Progenitor cell of endocrine pancreas (in vitro differentiated cells): ENCODE measurements at regions not wholly inside any gene's neighbourhood (a gene's known extent, or its start where the extent isn't known, plus 50 kb on each side); places are given as distances from the start of the nearest gene placed in this dataset.

Source experiments
- DNase-seq: peaks from one replicate; pipeline ENCODE4 v3.0.0; 2021; ENCODE audit warnings: low spot score; ENCODE audit not compliant: unreplicated experiment
- H3K27ac Mint-ChIP-seq: 2 replicates; pipeline ENCODE4 v1.8.0; 2021; ENCODE audit warnings: mild to moderate bottlenecking, moderate library complexity, mixed read lengths
- H3K27me3 Mint-ChIP-seq: 2 replicates; pipeline ENCODE4 v1.8.0; 2021; ENCODE audit warnings: mixed read lengths
- H3K36me3 Mint-ChIP-seq: 2 replicates; pipeline ENCODE4 v1.8.0; 2022; ENCODE audit warnings: mixed read lengths; ENCODE audit not compliant: insufficient read depth
- H3K4me1 Mint-ChIP-seq: 2 replicates; pipeline ENCODE4 v1.8.0; 2021; ENCODE audit warnings: low read depth, mixed read lengths
- H3K4me3 Mint-ChIP-seq: 2 replicates; pipeline ENCODE4 v1.8.0; 2021; ENCODE audit warnings: low read depth, mild to moderate bottlenecking, moderate library complexity, mixed read lengths
- H3K9me3 Mint-ChIP-seq: 2 replicates; pipeline ENCODE4 v1.8.0; 2021; ENCODE audit warnings: low read depth, mixed read lengths
- TF ChIP-seq, protein P1 (sequence below): fragments of 200-600 bp; sonication (generic); IDR thresholded peaks from one replicate; pipeline ENCODE4 v1.5.0; 2021; ENCODE audit warnings: antibody characterized with exemption, mild to moderate bottlenecking; ENCODE audit not compliant: unreplicated experiment

DNA sequence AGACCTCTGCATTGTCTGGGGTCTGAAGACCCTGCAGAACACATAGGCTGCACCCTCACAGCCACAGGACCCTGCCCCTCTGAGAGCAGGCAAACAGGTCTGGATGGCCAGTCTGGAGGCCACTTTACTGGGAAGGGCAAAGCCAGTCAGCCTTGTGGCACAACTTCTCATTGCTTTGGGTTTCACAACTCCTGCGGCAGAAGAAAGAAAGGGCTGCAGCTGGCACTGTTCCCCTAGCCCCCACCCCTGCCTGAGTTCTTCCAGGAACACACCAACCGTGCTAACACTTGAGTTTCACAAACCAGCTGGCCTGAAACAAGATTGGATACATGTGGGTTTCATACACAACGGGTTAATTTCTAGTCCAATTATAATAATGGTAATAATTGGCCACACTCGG lies 276.5 kb upstream of the MGAT5 start:
- Mint-ChIP-seq H3K27me3 (peaks cover 18% of the 10 kb centered on the region), H3K9me3 (no peaks in the 10 kb centered on the region), H3K36me3 (no peaks in the 10 kb centered on the region), H3K27ac (no peak overlapping the region), H3K4me1 (peaks cover 2% of the 10 kb centered on the region), H3K4me3 (no peak overlapping the region)
- no peak for DNase-seq
- TF ChIP-seq, protein P1, sequence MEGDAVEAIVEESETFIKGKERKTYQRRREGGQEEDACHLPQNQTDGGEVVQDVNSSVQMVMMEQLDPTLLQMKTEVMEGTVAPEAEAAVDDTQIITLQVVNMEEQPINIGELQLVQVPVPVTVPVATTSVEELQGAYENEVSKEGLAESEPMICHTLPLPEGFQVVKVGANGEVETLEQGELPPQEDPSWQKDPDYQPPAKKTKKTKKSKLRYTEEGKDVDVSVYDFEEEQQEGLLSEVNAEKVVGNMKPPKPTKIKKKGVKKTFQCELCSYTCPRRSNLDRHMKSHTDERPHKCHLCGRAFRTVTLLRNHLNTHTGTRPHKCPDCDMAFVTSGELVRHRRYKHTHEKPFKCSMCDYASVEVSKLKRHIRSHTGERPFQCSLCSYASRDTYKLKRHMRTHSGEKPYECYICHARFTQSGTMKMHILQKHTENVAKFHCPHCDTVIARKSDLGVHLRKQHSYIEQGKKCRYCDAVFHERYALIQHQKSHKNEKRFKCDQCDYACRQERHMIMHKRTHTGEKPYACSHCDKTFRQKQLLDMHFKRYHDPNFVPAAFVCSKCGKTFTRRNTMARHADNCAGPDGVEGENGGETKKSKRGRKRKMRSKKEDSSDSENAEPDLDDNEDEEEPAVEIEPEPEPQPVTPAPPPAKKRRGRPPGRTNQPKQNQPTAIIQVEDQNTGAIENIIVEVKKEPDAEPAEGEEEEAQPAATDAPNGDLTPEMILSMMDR = no peak

DNA sequence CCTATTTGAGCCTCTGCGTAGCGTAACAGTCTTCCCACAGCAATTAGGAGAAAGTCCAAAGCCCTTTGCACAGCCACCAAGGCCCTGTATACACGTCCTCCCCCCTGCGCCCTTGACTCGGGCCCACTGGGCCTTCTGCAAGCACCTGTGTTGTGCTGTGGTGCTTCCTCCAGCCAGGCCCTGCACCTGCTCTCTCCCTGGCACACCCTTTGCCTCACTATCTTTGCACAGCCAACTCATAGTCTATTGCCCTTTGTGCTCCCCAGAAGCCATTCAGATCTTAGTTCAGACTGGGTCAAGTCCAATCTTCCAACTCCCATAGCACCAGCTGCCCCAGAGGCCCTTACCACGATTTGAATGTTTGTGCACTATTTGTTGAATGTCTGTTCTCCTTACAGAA lies 271.6 kb upstream of the MGAT5 start:
- Mint-ChIP-seq H3K27ac (no peak overlapping the region), H3K36me3 (no peaks in the 10 kb centered on the region), H3K4me1 (peaks cover 3% of the 10 kb centered on the region), H3K4me3 (no peak overlapping the region), H3K27me3 (peaks cover under 1% of the 10 kb centered on the region), H3K9me3 (peaks cover 4% of the 10 kb centered on the region)
- TF ChIP-seq, protein P1 = no peak
- DNase-seq = no peak

DNA sequence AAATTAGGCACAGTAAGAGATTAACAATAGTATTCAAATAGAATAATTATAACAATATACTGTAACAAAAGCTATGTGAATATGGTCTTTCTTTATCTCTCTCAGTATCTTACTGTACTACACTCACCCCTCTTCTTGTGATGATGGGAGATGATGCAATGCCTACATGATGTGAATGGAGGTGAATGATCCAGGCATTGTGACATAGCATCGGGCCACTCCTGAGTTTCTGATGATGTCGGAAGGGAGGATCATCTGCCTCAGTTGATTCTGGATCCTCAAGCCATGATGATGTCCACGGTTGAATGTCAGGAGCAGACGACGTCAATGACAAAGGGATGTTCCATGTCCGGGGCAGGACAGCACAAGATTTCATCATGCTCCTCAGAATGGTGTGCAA lies 268.3 kb upstream of the MGAT5 start:
- Mint-ChIP-seq H3K27ac (no peak overlapping the region), H3K9me3 (peaks cover 4% of the 10 kb centered on the region)
- DNase-seq = no peak

GRCh38 chr2:133986081-133986837 lies 267.6 kb upstream of the MGAT5 start:
- TF ChIP-seq, protein P1 = no peak
- H3K36me3 Mint-ChIP-seq = no peaks in the 10 kb centered on the region
- H3K9me3 Mint-ChIP-seq = peaks cover 4% of the 10 kb centered on the region
- H3K4me3 Mint-ChIP-seq = no peak overlapping the region
- H3K4me1 Mint-ChIP-seq = peaks cover 3% of the 10 kb centered on the region
- H3K27ac Mint-ChIP-seq = no peak overlapping the region
- DNase-seq = no peak
- H3K27me3 Mint-ChIP-seq = peaks cover 8% of the 10 kb centered on the region

More for the DNA sequence above, 268.3 kb upstream of the MGAT5 start:
- peaks cover 3% of the 10 kb centered on the region for H3K4me1 Mint-ChIP-seq
- TF ChIP-seq, protein P1 = no peak
- H3K36me3 Mint-ChIP-seq = no peaks in the 10 kb centered on the region
- H3K4me3 Mint-ChIP-seq = no peak overlapping the region
- peaks cover 8% of the 10 kb centered on the region for H3K27me3 Mint-ChIP-seq

- Mint-ChIP-seq H3K4me1 (peaks cover 3% of the 10 kb centered on the region), H3K27ac (no peak overlapping the region), H3K4me3 (no peak overlapping the region), H3K36me3 (no peaks in the 10 kb centered on the region), H3K9me3 (peaks cover 4% of the 10 kb centered on the region), H3K27me3 (peaks cover 8% of the 10 kb centered on the region)
- DNase-seq = no peak
- TF ChIP-seq, protein P1 = no peak
Observed at GRCh38 chr2:133986881-133987795, 266.7 kb upstream of the MGAT5 start.
